Neuron (in vitro differentiated cells): ENCODE measurements at regions not wholly inside any gene's neighbourhood (a gene's known extent, or its start where the extent isn't known, plus 50 kb on each side); places are given as distances from the start of the nearest gene placed in this dataset.
"Not testable (repeated sequence)": the region's sequence is repeated elsewhere in the genome, so short reads cannot be mapped to it uniquely, and the experiment has no call there.

Experiments used
- H2AFZ ChIP-seq: one replicate; pipeline ENCODE4 v1.6.1; 2013; ENCODE audit warnings: low read depth, mild to moderate bottlenecking, inconsistent platforms, low read length, moderate library complexity
- H3K27me3 ChIP-seq: one replicate; pipeline ENCODE4 v1.6.1; 2013; ENCODE audit warnings: low read length; ENCODE audit not compliant: insufficient read depth
- H3K36me3 ChIP-seq: one replicate; pipeline ENCODE4 v1.6.1; 2013; ENCODE audit warnings: low read length; ENCODE audit not compliant: insufficient read depth
- H3K4me1 ChIP-seq: one replicate; pipeline ENCODE4 v1.6.1; 2013; ENCODE audit warnings: low read length; ENCODE audit not compliant: insufficient read depth
- H3K4me3 ChIP-seq: 2 replicates; pipeline ENCODE4 v1.5.1; 2013; ENCODE audit warnings: mild to moderate bottlenecking, low read length, moderate library complexity
- H3K9me3 ChIP-seq: one replicate; pipeline ENCODE4 v1.6.1; 2013; ENCODE audit warnings: low read length

DNA sequence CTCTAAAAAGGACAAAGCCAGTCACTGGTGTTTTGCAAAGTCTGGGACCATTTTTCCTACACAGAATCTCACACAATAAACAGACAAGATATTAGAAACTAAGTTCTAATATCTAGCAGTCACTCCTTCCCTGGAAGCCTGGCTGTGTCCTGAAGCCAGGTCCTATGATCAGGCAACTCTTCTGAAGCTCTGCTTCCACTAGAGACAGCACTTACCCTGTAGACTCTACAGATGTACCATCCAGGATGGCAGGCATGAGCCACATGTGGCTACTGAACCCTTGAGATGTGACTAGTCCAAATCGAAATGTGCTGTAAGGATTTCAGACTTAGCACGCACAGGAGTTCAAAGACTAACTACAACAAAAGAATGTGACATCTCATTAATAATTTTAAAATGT lies 110.3 kb upstream of the NBPF9 start:
- not testable (repeated sequence) for H3K27me3 ChIP-seq, H3K36me3 ChIP-seq, H2AFZ ChIP-seq, H3K4me1 ChIP-seq, H3K9me3 ChIP-seq, H3K4me3 ChIP-seq

DNA sequence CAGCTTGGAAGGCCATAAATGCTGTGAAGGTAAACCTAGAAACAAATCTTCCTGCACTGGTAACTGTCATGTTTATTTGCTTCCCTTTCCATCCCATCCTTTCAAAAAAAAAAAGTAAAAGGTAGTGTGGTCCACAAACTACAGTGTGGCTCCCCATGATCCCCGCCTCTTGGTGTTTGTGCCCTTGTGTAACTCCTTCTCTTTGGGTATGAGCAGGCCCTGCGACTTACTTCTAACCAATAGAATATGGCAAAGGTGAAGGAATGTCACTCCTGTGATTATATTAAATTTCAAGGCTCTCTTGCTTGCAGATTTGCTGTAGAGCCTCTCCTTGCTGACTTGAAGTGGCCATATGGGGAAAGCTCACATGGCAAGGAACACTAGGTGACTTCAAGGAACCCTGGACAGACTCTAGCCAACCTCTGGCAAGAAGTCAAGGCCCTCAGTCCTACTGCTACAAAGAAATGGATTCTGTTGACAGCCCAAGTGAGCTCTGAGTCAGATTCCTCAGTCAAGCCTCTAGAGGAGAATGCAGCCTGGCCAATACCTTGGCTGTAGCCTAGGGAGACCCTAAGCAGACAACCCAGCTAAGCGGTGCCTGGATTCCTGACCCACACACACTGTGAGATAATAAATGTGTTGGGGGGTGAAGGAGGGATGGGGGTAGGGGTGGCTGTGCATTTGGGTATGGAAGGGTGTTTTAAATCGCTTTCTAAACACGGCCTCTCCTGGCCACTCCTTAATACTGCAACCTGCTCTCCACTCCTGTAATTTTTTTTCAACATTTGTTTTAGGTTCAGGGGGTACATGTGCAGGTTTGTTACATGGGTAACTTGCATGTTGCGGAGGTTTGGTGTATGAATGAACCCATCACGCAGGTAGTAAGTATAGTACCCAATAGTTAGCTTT lies 115.0 kb upstream of the NBPF9 start:
- H2AFZ ChIP-seq, H3K9me3 ChIP-seq, H3K4me1 ChIP-seq, H3K27me3 ChIP-seq, H3K4me3 ChIP-seq, H3K36me3 ChIP-seq: not testable (repeated sequence)

DNA sequence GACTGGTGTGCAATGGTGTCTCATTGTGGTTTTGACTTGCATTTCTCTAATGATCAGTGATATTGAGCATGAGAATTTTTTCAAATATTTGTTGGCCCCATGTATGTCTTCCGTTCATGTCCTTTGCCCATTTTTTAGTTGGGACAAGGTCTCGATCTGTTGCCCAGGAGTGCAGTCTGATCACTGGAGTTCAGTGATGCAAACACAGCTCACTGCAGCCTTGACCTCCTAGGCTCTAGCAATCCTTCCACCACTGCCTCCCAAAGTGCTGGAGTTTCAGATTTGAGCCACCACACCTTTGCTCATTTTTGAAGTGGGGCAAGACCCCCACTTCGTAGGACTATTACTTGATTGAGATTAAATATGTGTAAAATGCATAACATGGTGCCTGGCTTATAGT lies 116.2 kb upstream of the NBPF9 start:
- not testable (repeated sequence) for H3K9me3 ChIP-seq, H3K27me3 ChIP-seq, H3K4me3 ChIP-seq, H3K36me3 ChIP-seq, H3K4me1 ChIP-seq, H2AFZ ChIP-seq

- H3K36me3 ChIP-seq, H3K4me1 ChIP-seq, H2AFZ ChIP-seq, H3K4me3 ChIP-seq, H3K27me3 ChIP-seq, H3K9me3 ChIP-seq: not testable (repeated sequence)
Observed at GRCh38 chr1:149220463-149221074, 117.2 kb upstream of the NBPF9 start.

- not testable (repeated sequence) for H3K4me3 ChIP-seq, H3K4me1 ChIP-seq, H2AFZ ChIP-seq, H3K9me3 ChIP-seq, H3K27me3 ChIP-seq, H3K36me3 ChIP-seq
Observed at GRCh38 chr1:149227933-149228665, 124.7 kb upstream of the NBPF9 start.

DNA sequence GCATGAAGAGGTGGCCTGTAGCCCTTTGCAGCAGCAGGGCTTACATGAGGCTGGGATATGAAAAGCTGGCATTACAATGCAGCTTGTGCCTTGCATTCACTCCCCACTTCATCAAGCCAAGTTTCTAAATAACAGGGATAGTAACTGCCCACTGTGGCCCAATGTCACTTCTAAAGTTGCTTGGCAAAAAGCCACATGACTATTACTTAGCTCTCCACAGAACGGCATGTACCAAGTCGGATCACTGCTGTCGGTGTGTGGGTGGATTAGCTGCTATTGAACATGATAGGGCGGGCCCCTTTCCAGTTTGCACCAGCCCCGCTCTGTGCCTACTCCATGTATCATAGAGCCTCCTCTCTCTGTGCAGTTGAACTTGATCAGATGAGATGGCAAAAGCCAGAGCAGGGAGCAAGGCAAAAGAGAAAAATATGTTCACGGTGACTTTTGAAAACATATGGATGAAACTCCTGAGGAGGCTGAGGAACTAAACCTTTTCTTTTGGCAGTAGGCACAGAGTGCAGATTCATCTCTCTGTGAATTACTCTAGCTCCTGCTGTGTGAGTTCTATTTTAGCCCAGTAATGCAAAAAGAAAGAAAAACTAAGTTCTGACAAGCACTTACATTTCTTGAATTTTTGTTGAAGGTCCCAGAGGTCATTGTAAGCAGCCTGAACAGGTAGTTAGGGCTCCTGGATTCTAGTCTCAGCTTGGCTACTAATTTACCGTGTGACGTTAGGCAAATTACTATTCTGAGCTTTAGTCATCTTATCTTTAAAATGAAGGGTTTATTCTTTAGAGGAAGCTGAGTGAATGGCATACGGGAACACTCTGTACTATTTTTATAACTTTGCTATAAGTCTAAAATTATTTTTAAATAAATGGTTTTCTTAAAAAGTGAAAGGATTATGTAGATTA lies 125.6 kb upstream of the NBPF9 start:
- H3K4me3 ChIP-seq, H3K9me3 ChIP-seq, H2AFZ ChIP-seq, H3K27me3 ChIP-seq, H3K36me3 ChIP-seq, H3K4me1 ChIP-seq: not testable (repeated sequence)

DNA sequence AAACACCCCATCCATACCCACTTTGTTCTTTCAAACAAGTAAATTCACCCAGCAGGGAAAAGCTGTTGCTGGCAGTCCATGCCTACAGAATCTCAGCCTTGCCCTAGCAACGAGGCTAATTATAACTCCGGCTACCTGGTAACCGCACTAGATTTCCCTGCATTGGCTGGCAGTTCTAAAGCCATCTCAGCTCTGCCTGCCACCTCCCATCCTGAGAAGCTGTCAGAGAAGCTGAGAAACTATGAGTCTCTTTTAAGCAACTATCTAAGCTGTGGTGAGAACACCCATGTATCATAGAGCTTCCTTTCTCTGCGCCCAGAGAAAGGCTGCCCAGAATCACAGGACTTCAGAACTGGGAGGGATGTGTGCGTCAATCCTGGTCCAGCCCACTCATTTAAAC lies 126.5 kb upstream of the NBPF9 start:
- H3K36me3 ChIP-seq, H3K27me3 ChIP-seq, H3K9me3 ChIP-seq, H2AFZ ChIP-seq, H3K4me3 ChIP-seq, H3K4me1 ChIP-seq: not testable (repeated sequence)

DNA sequence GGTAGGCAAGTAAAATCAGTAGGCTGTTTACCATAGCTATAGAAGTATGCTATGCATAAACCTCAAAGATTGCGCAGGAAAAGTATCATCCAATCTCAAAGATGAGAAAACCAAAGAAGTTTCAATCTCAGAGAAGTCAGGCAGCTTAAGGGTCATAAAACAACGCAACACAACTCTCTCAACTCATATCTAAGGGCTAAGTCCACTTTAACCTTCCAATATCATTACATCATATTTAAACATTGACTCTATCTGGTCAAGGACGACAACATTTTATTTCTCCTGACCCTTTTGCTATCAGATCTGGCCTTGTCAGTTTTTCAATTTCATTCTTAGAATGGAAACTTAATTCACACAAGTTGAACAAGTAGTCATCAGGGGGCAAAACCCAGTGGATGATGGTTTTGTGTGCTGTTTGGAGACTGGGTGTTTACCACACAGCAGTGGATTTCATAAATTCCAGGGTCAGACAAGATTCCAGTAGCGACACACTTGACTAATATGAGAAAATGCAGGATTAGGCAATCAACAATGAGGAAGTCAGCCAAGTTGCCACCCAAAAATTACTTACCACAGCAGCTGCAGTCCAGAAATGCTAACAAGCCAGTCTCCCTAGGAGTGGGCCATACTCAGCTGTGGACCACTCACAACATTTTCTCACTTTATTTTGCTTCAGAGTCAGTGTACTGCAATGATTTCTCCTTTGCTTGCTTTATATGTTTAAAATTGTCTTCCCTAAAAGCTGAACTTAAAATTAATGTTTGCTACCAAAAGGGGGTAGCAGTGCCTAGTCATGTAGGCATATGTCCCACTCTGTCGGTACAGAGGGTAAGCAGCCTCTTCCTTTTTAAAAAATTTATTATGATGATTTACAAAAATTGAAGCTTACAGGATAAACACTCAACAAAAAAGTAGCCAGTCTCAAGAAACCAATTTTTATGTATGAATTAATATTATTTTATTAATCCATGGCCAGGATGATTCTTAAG lies 131.9 kb upstream of the NBPF9 start:
- H3K9me3 ChIP-seq, H2AFZ ChIP-seq, H3K4me1 ChIP-seq, H3K36me3 ChIP-seq, H3K4me3 ChIP-seq, H3K27me3 ChIP-seq: not testable (repeated sequence)

GRCh38 chr1:149237515-149237914 lies 134.2 kb upstream of the NBPF9 start:
- not testable (repeated sequence) for H3K4me1 ChIP-seq, H3K27me3 ChIP-seq, H3K36me3 ChIP-seq

GRCh38 chr1:149239897-149240508 lies 136.7 kb upstream of the NBPF9 start:
- H3K4me1 ChIP-seq, H3K27me3 ChIP-seq, H3K9me3 ChIP-seq, H3K4me3 ChIP-seq, H2AFZ ChIP-seq, H3K36me3 ChIP-seq: not testable (repeated sequence)

More at GRCh38 chr1:149237515-149237914, 134.2 kb upstream of the NBPF9 start:
- H3K4me3 ChIP-seq, H3K9me3 ChIP-seq, H2AFZ ChIP-seq: not testable (repeated sequence)

DNA sequence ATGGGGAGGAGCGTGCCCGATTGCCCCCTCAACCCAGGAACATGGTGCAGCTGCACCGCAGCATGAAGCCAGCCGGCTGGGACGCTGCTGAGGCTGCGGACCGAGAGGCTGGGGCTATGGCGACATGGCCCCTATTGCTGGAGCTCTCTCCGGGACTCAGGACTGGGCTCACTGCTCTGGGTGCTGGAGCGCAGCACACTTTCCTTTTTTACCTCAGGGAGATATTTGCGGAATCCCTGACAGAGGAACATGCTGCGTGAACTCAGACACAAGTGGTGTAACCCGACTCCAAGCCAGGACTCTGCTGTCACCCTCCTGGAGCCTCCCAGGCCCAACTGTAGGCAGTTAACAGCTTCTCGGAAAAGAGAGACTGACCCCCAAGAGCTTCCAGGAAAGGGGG lies 137.2 kb upstream of the NBPF9 start:
- H3K9me3 ChIP-seq, H3K4me3 ChIP-seq, H3K36me3 ChIP-seq, H2AFZ ChIP-seq, H3K4me1 ChIP-seq, H3K27me3 ChIP-seq: not testable (repeated sequence)

DNA sequence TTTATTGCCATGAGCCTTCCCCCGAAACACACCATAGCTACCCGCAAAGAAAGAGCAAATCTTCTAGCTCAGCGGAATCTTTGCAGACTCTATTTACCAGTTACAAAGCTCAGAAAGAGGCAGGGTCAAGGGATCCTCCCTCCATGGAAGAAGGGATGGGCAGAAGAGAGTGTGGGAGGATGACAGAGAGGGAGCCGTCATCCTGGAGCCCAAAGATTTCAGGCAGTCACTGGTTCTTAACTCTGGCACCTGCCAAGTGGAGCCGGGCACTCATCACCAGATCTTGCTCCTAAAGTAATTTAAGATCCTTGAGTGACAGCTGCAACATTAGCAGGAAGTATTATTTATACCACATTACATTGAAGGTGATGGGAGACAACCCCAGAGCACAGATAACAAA lies 137.9 kb upstream of the NBPF9 start:
- H3K4me3 ChIP-seq, H3K27me3 ChIP-seq, H3K4me1 ChIP-seq, H3K36me3 ChIP-seq, H3K9me3 ChIP-seq, H2AFZ ChIP-seq: not testable (repeated sequence)
